CD4-positive, alpha-beta T cell (primary cell): ENCODE measurements at regions not wholly inside any gene's neighbourhood (a gene's known extent, or its start where the extent isn't known, plus 50 kb on each side); places are given as distances from the start of the nearest gene placed in this dataset.

Experiments
- ATAC-seq: fragments of 200-7000 bp; cut with Tn5 transposase; one replicate; pipeline ENCODE4 v1.10.0; 2022; ENCODE audit warnings: mild to moderate bottlenecking; ENCODE audit not compliant: poor library complexity
- CTCF ChIA-PET: fragments of 350-600 bp; sonication (Branson Sonifier 250); formaldehyde crosslinking; loops from one replicate; lab custom pipeline; 2021; ENCODE audit warnings: antibody characterized with exemption, inconsistent platforms; lab: Charles Lee
- POLR2A ChIA-PET: fragments of 350-600 bp; sonication (Branson Sonifier 250); formaldehyde crosslinking; loops from one replicate; lab custom pipeline; 2021; ENCODE audit warnings: antibody characterized with exemption, inconsistent platforms; lab: Charles Lee
- DNase-seq, 14 experiments: peaks; one replicate each; pipeline ENCODE4 v3.0.0-alpha.2; 2013 to 2020; ENCODE audit warnings: mixed read lengths in 2 of 14
- H3K27ac ChIP-seq, 2 donors: one replicate each; pipeline versions ENCODE4 v1.5.1 to v1.7.0; 2013; ENCODE audit warnings: low read length in 2 of 2, low read depth in 1 of 2, mild to moderate bottlenecking in 1 of 2
- H3K27me3 ChIP-seq, 2 experiments: 1 replicate in 1 of 2; 2 replicates in 1 of 2; pipeline versions ENCODE4 v1.6.1 to v1.7.0; 2013; ENCODE audit warnings: low read length in 2 of 2, control low read depth in 1 of 2, mild to moderate bottlenecking in 1 of 2, moderate library complexity in 1 of 2; ENCODE audit not compliant: insufficient read depth in 2 of 2, control insufficient read depth in 1 of 2
- H3K36me3 ChIP-seq: one replicate; pipeline ENCODE4 v1.6.1; 2013; ENCODE audit warnings: low read length, control low read depth; ENCODE audit not compliant: insufficient read depth
- H3K4me1 ChIP-seq: one replicate; pipeline ENCODE4 v1.6.1; 2013; ENCODE audit warnings: low read length, control low read depth; ENCODE audit not compliant: insufficient read depth
- H3K4me3 ChIP-seq: one replicate; pipeline ENCODE4 v1.5.1; 2013; ENCODE audit warnings: mild to moderate bottlenecking, low read length, moderate library complexity
- H3K9me3 ChIP-seq, 2 experiments: 1 replicate in 1 of 2; 2 replicates in 1 of 2; pipeline versions ENCODE4 v1.6.1 to v1.7.0; 2013; ENCODE audit warnings: low read length in 2 of 2, mild to moderate bottlenecking in 2 of 2, control low read depth in 1 of 2, moderate library complexity in 1 of 2; ENCODE audit not compliant: control insufficient read depth in 1 of 2, insufficient read depth in 1 of 2
- H3K27ac Mint-ChIP-seq: one replicate; pipeline ENCODE4 v1.8.0; 2020; ENCODE audit warnings: mixed read lengths
- H3K27me3 Mint-ChIP-seq: one replicate; pipeline ENCODE4 v1.8.0; 2021; ENCODE audit warnings: mixed read lengths
- H3K36me3 Mint-ChIP-seq: one replicate; pipeline ENCODE4 v1.8.0; 2021; ENCODE audit warnings: low read depth, mixed read lengths
- H3K4me1 Mint-ChIP-seq: one replicate; pipeline ENCODE4 v1.8.0; 2021; ENCODE audit warnings: low read depth, mixed read lengths
- H3K4me3 Mint-ChIP-seq: one replicate; pipeline ENCODE4 v1.8.0; 2020; ENCODE audit warnings: mild to moderate bottlenecking, mixed read lengths
- H3K9me3 Mint-ChIP-seq: one replicate; pipeline ENCODE4 v1.8.0; 2020; ENCODE audit warnings: mixed read lengths
- intact Hi-C, 2 experiments: fragments of 100-400 bp; cut with DNase I in 1 of 2; cut with micrococcal nuclease in 1 of 2; formaldehyde crosslinking; loops; one replicate each; pipeline versions ENCODE4 v1.15.1 to v1.9.0; 2023 to 2025; cut with DNase I, micrococcal nuclease
- TF ChIP-seq, protein P1 (sequence below): fragments of 200-600 bp; IDR thresholded peaks from one replicate; pipeline ENCODE4 v1.8.0; 2022; ENCODE audit warnings: antibody characterized with exemption, mild to moderate bottlenecking

DNA sequence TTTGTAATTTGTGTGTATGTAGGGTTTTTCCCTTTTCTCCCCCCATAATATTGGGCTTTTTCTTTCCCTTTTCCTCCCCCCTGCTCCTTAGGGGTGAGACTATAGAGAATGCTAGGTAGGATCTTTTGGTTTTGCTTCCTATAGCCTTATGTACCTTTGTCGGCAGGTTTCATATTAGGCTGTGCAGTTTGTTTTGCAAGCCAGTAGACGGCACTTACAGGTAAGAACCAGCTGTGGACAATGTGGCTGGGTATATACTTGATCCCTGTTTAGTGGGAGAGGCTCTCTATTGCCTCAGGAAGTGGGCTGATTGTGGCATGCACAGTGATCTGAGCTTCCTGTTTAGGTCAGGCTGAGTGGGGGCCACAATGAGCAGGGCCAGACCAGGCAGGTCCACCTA lies 359.2 kb upstream of the OBI1 start:
- H3K4me1 ChIP-seq, result no peaks in the 10 kb centered on the region
- Mint-ChIP-seq H3K36me3 (no peaks in the 10 kb centered on the region), H3K9me3 (peaks cover 14% of the 10 kb centered on the region), H3K4me1 (no peaks in the 10 kb centered on the region), H3K4me3 (no peak overlapping the region), H3K27ac (no peak overlapping the region), H3K27me3 (peaks cover 20% of the 10 kb centered on the region)
- peaks cover 0 to 6% of the 10 kb centered on the region in 2 experiments for H3K27me3 ChIP-seq
- H3K4me3 ChIP-seq, result no peak overlapping the region
- TF ChIP-seq, protein P1, sequence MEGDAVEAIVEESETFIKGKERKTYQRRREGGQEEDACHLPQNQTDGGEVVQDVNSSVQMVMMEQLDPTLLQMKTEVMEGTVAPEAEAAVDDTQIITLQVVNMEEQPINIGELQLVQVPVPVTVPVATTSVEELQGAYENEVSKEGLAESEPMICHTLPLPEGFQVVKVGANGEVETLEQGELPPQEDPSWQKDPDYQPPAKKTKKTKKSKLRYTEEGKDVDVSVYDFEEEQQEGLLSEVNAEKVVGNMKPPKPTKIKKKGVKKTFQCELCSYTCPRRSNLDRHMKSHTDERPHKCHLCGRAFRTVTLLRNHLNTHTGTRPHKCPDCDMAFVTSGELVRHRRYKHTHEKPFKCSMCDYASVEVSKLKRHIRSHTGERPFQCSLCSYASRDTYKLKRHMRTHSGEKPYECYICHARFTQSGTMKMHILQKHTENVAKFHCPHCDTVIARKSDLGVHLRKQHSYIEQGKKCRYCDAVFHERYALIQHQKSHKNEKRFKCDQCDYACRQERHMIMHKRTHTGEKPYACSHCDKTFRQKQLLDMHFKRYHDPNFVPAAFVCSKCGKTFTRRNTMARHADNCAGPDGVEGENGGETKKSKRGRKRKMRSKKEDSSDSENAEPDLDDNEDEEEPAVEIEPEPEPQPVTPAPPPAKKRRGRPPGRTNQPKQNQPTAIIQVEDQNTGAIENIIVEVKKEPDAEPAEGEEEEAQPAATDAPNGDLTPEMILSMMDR, result no peak
- H3K27ac ChIP-seq, result no peak overlapping the region
- intact Hi-C loops, result no loop called here
- POLR2A ChIA-PET, result no interaction called here
- peaks cover 16% of the 10 kb centered on the region in 2 experiments for H3K9me3 ChIP-seq
- no peak for ATAC-seq
- H3K36me3 ChIP-seq, result no peaks in the 10 kb centered on the region
- CTCF ChIA-PET, result no interaction called here
- no peak for DNase-seq

GRCh38 chr13:79011179-79011578 lies 352.2 kb upstream of the OBI1 start:
- no peaks in the 10 kb centered on the region for H3K4me1 Mint-ChIP-seq
- no peak overlapping the region for H3K27ac ChIP-seq
- no peak overlapping the region for H3K4me3 Mint-ChIP-seq
- H3K9me3 Mint-ChIP-seq, result peaks cover 7% of the 10 kb centered on the region
- CTCF ChIA-PET, result no interaction called here
- H3K36me3 Mint-ChIP-seq, result no peaks in the 10 kb centered on the region
- no peaks in the 10 kb centered on the region for H3K4me1 ChIP-seq
- H3K27me3 ChIP-seq, result no peaks in the 10 kb centered on the region
- no peak overlapping the region for H3K27ac Mint-ChIP-seq
- intact Hi-C loops, result no loop called here
- H3K9me3 ChIP-seq, result no peaks in the 10 kb centered on the region
- TF ChIP-seq, protein P1, result no peak
- H3K4me3 ChIP-seq, result no peak overlapping the region
- POLR2A ChIA-PET, result no interaction called here
- peaks cover 17% of the 10 kb centered on the region for H3K27me3 Mint-ChIP-seq
- no peaks in the 10 kb centered on the region for H3K36me3 ChIP-seq
- DNase-seq, result no peak
- no peak for ATAC-seq

- ChIA-PET POLR2A (no interaction called here), CTCF (no interaction called here)
- intact Hi-C loops, result no loop called here
- H3K27me3 Mint-ChIP-seq, result peaks cover 19% of the 10 kb centered on the region
- ATAC-seq, result no peak
- H3K4me1 Mint-ChIP-seq, result no peaks in the 10 kb centered on the region
- no peak for DNase-seq
- Histone ChIP-seq H3K4me1 (no peaks in the 10 kb centered on the region), H3K36me3 (no peaks in the 10 kb centered on the region), H3K27ac (no peak overlapping the region), H3K9me3 (no peaks in the 10 kb centered on the region), H3K4me3 (no peak overlapping the region), H3K27me3 (no peaks in the 10 kb centered on the region)
- H3K9me3 Mint-ChIP-seq, result no peaks in the 10 kb centered on the region
- H3K36me3 Mint-ChIP-seq, result no peaks in the 10 kb centered on the region
- no peak overlapping the region for H3K4me3 Mint-ChIP-seq
- no peak overlapping the region for H3K27ac Mint-ChIP-seq
- TF ChIP-seq, protein P1, result no peak
Measured at GRCh38 chr13:79003989-79004898, 345.3 kb upstream of the OBI1 start.
